WI38 (cell line): ENCODE measurements at regions not wholly inside any gene's neighbourhood (a gene's known extent, or its start where the extent isn't known, plus 50 kb on each side); places are given as distances from the start of the nearest gene placed in this dataset.

ENCODE experiments used
- H3K4me3 ChIP-seq: 2 replicates; pipeline ENCODE4 v1.5.1; 2011; ENCODE audit warnings: low read depth, mild to moderate bottlenecking, control low read depth, low read length
- CTCF ChIP-seq: IDR thresholded peaks from 2 replicates; pipeline ENCODE4 v1.5.1; 2012; ENCODE audit warnings: low read depth, mild to moderate bottlenecking, control low read depth, low read length

- H3K4me3 ChIP-seq = no peak overlapping the region
- peak; percentile 14; the same call in 1 of the 2 replicates for TF ChIP-seq CTCF
Observed at GRCh38 chr14:103209054-103209453, 85.8 kb downstream of the TNFAIP2 start.

GRCh38 chr14:103209506-103209905 lies 86.2 kb downstream of the TNFAIP2 start:
- no peak overlapping the region for H3K4me3 ChIP-seq
- no peak for TF ChIP-seq CTCF

- H3K4me3 ChIP-seq = no peak overlapping the region
- TF ChIP-seq CTCF = no peak
Observed at GRCh38 chr14:103213331-103213730, 90.1 kb downstream of the TNFAIP2 start.

GRCh38 chr14:103214461-103214958 lies 91.2 kb downstream of the TNFAIP2 start:
- TF ChIP-seq CTCF = no peak
- no peak overlapping the region for H3K4me3 ChIP-seq

- no peak overlapping the region for H3K4me3 ChIP-seq
- TF ChIP-seq CTCF = no peak
Observed at GRCh38 chr14:103216399-103216798, 93.1 kb downstream of the TNFAIP2 start.

- no peak for TF ChIP-seq CTCF
- H3K4me3 ChIP-seq = no peak overlapping the region
Observed at GRCh38 chr14:103216857-103217256, 93.6 kb downstream of the TNFAIP2 start.

- TF ChIP-seq CTCF = no peak
- no peak overlapping the region for H3K4me3 ChIP-seq
Observed at GRCh38 chr14:103217538-103217937, 94.3 kb downstream of the TNFAIP2 start.
